ENCODE measurements at regions not wholly inside any gene's neighbourhood (a gene's known extent, or its start where the extent isn't known, plus 50 kb on each side); places are given as distances from the start of the nearest gene placed in this dataset.
"Not testable (repeated sequence)": the region's sequence is repeated elsewhere in the genome, so short reads cannot be mapped to it uniquely, and the experiment has no call there.

DNA sequence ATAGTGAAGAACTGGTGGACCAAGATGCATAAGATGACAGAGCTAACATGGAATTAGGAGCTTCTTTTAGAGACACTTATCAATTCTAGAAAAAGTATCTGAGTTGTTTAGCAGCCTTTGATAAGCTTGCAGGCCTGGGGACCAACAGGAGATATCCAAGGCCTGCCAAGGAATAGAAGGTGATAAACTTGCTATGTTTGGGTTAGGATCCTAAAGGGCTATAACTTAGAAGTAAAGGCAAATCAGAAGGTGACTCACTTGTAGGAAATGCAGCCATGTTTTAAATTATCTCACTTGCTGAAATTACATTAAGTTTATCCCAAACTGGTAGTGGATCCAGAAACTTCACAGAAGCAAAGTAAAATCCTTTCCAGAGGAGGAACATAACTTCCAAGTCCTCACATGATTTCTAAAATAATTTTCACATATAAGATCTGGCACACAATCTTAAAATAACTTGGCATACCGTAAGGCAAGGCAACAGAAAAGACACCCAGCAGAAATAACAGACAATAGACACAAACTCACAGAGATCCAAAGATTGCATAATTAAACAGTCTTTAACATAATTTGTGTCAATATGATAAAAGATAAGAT, 69.6 kb upstream of the TEAD1 start:
- Histone ChIP-seq H3K9ac (ENCODE audit: low read length) (no peak overlapping the region), H3K36me3 (ENCODE audit: control insufficient read depth, insufficient read depth, low read length, severe bottlenecking) (no peaks in the 10 kb centered on the region), H3K4me3 (ENCODE audit: low read length) (no peak overlapping the region), H3K4me1 (ENCODE audit: control insufficient read depth, insufficient read depth, low read length) (peaks cover 26% of the 10 kb centered on the region), H3K9me3 (ENCODE audit: control insufficient read depth, low read length) (no peaks in the 10 kb centered on the region), H3K27me3 (replicated peaks; ENCODE audit: control insufficient read depth, insufficient read depth, low read length) (no peaks in the 10 kb centered on the region)
- DNase-seq (ENCODE audit: low read depth): no peak

DNA sequence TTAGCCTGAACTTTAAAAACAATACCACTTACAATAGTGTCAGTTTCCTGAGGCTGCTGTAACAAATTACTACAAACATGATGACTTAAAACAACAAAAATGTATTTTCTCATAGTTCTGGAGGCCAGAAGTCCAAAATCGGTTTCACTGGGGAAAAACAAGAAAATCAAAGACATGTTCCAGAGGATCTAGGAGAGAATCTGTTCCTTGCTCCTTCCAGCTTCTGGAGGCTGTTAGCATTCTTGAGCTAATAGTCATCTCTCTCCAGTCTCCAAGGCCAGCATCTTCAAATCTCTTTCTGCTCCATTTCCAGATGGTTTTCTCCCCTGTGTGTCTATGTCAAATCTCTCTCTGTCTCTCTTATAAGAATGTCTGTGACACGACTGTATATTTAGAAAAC, 67.6 kb upstream of the TEAD1 start:
- H3K36me3 ChIP-seq (ENCODE audit: control insufficient read depth, insufficient read depth, low read length, severe bottlenecking): no peaks in the 10 kb centered on the region

GRCh38 chr11:12608678-12609077, 65.5 kb upstream of the TEAD1 start:
- DNase-seq (ENCODE audit: low read depth); H3K4me1 ChIP-seq (ENCODE audit: control insufficient read depth, insufficient read depth, low read length); H3K9ac ChIP-seq (ENCODE audit: low read length); H3K27me3 ChIP-seq (replicated peaks; ENCODE audit: control insufficient read depth, insufficient read depth, low read length); H3K4me3 ChIP-seq (ENCODE audit: low read length); H3K36me3 ChIP-seq (ENCODE audit: control insufficient read depth, insufficient read depth, low read length, severe bottlenecking): not testable (repeated sequence)
- peaks cover 22% of the 10 kb centered on the region for H3K9me3 ChIP-seq (ENCODE audit: control insufficient read depth, low read length)

More for the DNA sequence above, 67.6 kb upstream of the TEAD1 start:
- Histone ChIP-seq H3K4me1 (ENCODE audit: control insufficient read depth, insufficient read depth, low read length) (peaks cover 16% of the 10 kb centered on the region), H3K4me3 (ENCODE audit: low read length) (no peak overlapping the region), H3K9ac (ENCODE audit: low read length) (no peak overlapping the region), H3K27me3 (replicated peaks; ENCODE audit: control insufficient read depth, insufficient read depth, low read length) (no peaks in the 10 kb centered on the region), H3K9me3 (ENCODE audit: control insufficient read depth, low read length) (peaks cover 11% of the 10 kb centered on the region)
- peak; percentile 78 for DNase-seq (ENCODE audit: low read depth)

- Histone ChIP-seq H3K9ac (ENCODE audit: low read length) (no peak overlapping the region), H3K9me3 (ENCODE audit: control insufficient read depth, low read length) (peaks cover 29% of the 10 kb centered on the region), H3K36me3 (ENCODE audit: control insufficient read depth, insufficient read depth, low read length, severe bottlenecking) (no peaks in the 10 kb centered on the region), H3K27me3 (replicated peaks; ENCODE audit: control insufficient read depth, insufficient read depth, low read length) (no peaks in the 10 kb centered on the region), H3K4me3 (ENCODE audit: low read length) (no peak overlapping the region), H3K4me1 (ENCODE audit: control insufficient read depth, insufficient read depth, low read length) (no peaks in the 10 kb centered on the region)
- DNase-seq (ENCODE audit: low read depth): no peak
Measured at GRCh38 chr11:12611352-12611751, 62.9 kb upstream of the TEAD1 start.

DNA sequence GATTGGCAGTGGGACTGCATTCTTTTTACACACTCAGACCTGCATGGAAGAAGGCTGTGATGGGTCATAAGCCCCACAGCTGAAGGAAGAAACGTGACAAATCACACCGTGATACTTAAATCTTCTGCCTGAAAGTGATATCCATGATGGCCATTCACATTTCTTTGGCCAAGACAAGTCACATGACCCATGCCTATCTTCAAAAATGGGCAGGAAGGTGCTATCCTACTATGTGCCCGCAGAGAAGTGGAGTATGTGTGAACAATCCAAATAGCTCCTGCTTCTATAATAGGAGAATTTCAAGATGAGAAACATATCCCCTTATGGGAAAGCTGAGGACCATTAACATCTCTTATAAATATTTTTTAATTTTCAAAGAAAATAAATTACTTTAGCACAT, 56.6 kb upstream of the TEAD1 start:
- Histone ChIP-seq H3K9ac (ENCODE audit: low read length) (no peak overlapping the region), H3K9me3 (ENCODE audit: control insufficient read depth, low read length) (peaks cover 10% of the 10 kb centered on the region), H3K36me3 (ENCODE audit: control insufficient read depth, insufficient read depth, low read length, severe bottlenecking) (no peaks in the 10 kb centered on the region), H3K27me3 (replicated peaks; ENCODE audit: control insufficient read depth, insufficient read depth, low read length) (no peaks in the 10 kb centered on the region), H3K4me3 (ENCODE audit: low read length) (no peak overlapping the region), H3K4me1 (ENCODE audit: control insufficient read depth, insufficient read depth, low read length) (peaks cover 9% of the 10 kb centered on the region)
- DNase-seq (ENCODE audit: low read depth): no peak

GRCh38 chr11:12618743-12619540, 55.3 kb upstream of the TEAD1 start:
- H3K27me3 ChIP-seq (replicated peaks; ENCODE audit: control insufficient read depth, insufficient read depth, low read length): no peaks in the 10 kb centered on the region
- no peak overlapping the region for H3K4me3 ChIP-seq (ENCODE audit: low read length)
- DNase-seq (ENCODE audit: low read depth): peak; percentile 68
- H3K4me1 ChIP-seq (ENCODE audit: control insufficient read depth, insufficient read depth, low read length): peaks cover 9% of the 10 kb centered on the region
- peaks cover 13% of the 10 kb centered on the region for H3K9me3 ChIP-seq (ENCODE audit: control insufficient read depth, low read length)
- no peak overlapping the region for H3K9ac ChIP-seq (ENCODE audit: low read length)
- no peaks in the 10 kb centered on the region for H3K36me3 ChIP-seq (ENCODE audit: control insufficient read depth, insufficient read depth, low read length, severe bottlenecking)

- no peaks in the 10 kb centered on the region for H3K36me3 ChIP-seq (ENCODE audit: control insufficient read depth, insufficient read depth, low read length, severe bottlenecking)
- peak overlapping the region; percentile 50 for H3K4me3 ChIP-seq (ENCODE audit: low read length)
- no peaks in the 10 kb centered on the region for H3K27me3 ChIP-seq (replicated peaks; ENCODE audit: control insufficient read depth, insufficient read depth, low read length)
- peaks cover 22% of the 10 kb centered on the region for H3K9me3 ChIP-seq (ENCODE audit: control insufficient read depth, low read length)
- H3K4me1 ChIP-seq (ENCODE audit: control insufficient read depth, insufficient read depth, low read length): peaks cover 9% of the 10 kb centered on the region
- H3K9ac ChIP-seq (ENCODE audit: low read length): no peak overlapping the region
- DNase-seq (ENCODE audit: low read depth): no peak
Measured at GRCh38 chr11:12623869-12624268, 50.4 kb upstream of the TEAD1 start.

Data from adipocyte (in vitro differentiated cells).